Endothelial cell (in vitro differentiated cells): ENCODE measurements at regions not wholly inside any gene's neighbourhood (a gene's known extent, or its start where the extent isn't known, plus 50 kb on each side); places are given as distances from the start of the nearest gene placed in this dataset.

ENCODE experiments used
- DNase-seq: peaks from one replicate; pipeline ENCODE4 v3.0.0; 2021; ENCODE audit warnings: low spot score
- H3K27ac Mint-ChIP-seq: one replicate; pipeline ENCODE4 v1.8.0; 2021; ENCODE audit warnings: mixed read lengths, inconsistent platforms; ENCODE audit not compliant: unreplicated experiment
- H3K27me3 Mint-ChIP-seq: one replicate; pipeline ENCODE4 v1.8.0; 2021; ENCODE audit warnings: mild to moderate bottlenecking, moderate library complexity, mixed read lengths, inconsistent platforms; ENCODE audit not compliant: unreplicated experiment
- H3K36me3 Mint-ChIP-seq: one replicate; pipeline ENCODE4 v1.8.0; 2021; ENCODE audit warnings: mild to moderate bottlenecking, low read depth, mixed read lengths, inconsistent platforms; ENCODE audit not compliant: unreplicated experiment
- H3K4me1 Mint-ChIP-seq: one replicate; pipeline ENCODE4 v1.8.0; 2021; ENCODE audit warnings: mild to moderate bottlenecking, mixed read lengths, inconsistent platforms; ENCODE audit not compliant: unreplicated experiment
- H3K4me3 Mint-ChIP-seq: one replicate; pipeline ENCODE4 v1.8.0; 2021; ENCODE audit warnings: mild to moderate bottlenecking, mixed read lengths, inconsistent platforms; ENCODE audit not compliant: unreplicated experiment
- H3K9me3 Mint-ChIP-seq: one replicate; pipeline ENCODE4 v1.8.0; 2021; ENCODE audit warnings: mixed read lengths, inconsistent platforms; ENCODE audit not compliant: unreplicated experiment
- TF ChIP-seq, protein P1 (sequence below): fragments of 200-600 bp; sonication (generic); IDR thresholded peaks from one replicate; pipeline ENCODE4 v1.5.0; 2021; ENCODE audit warnings: antibody characterized with exemption; ENCODE audit not compliant: unreplicated experiment

DNA sequence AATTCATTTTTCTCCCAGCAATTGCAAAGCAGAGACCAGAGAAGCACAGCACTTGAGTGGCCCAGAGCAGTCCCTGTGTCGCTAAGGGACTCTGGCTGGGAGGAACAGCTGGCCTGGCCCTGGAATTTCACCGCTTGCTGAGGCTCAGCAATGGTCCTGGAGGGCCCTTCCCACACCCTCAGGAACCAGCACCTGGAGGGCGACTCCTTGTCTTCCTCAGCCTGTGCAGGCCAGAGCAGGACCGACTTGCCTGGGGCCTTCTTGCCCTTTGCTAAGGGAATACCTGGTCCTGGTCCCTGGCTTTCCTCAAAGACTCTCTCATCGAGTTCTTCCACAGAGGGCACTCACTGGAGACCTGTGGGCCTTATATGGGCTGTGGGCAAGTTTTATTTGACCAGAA, 294.6 kb downstream of the RPLP1 start:
- Mint-ChIP-seq H3K36me3 (no peaks in the 10 kb centered on the region), H3K27me3 (no peaks in the 10 kb centered on the region), H3K27ac (no peak overlapping the region), H3K9me3 (no peaks in the 10 kb centered on the region), H3K4me1 (no peaks in the 10 kb centered on the region), H3K4me3 (no peak overlapping the region)
- TF ChIP-seq, protein P1, sequence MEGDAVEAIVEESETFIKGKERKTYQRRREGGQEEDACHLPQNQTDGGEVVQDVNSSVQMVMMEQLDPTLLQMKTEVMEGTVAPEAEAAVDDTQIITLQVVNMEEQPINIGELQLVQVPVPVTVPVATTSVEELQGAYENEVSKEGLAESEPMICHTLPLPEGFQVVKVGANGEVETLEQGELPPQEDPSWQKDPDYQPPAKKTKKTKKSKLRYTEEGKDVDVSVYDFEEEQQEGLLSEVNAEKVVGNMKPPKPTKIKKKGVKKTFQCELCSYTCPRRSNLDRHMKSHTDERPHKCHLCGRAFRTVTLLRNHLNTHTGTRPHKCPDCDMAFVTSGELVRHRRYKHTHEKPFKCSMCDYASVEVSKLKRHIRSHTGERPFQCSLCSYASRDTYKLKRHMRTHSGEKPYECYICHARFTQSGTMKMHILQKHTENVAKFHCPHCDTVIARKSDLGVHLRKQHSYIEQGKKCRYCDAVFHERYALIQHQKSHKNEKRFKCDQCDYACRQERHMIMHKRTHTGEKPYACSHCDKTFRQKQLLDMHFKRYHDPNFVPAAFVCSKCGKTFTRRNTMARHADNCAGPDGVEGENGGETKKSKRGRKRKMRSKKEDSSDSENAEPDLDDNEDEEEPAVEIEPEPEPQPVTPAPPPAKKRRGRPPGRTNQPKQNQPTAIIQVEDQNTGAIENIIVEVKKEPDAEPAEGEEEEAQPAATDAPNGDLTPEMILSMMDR = no peak
- no peak for DNase-seq

- Mint-ChIP-seq H3K27me3 (no peaks in the 10 kb centered on the region), H3K9me3 (no peaks in the 10 kb centered on the region), H3K27ac (no peak overlapping the region)
These were observed 295.5 kb downstream of the RPLP1 start for GRCh38 chr15:69748131-69748530.

DNA sequence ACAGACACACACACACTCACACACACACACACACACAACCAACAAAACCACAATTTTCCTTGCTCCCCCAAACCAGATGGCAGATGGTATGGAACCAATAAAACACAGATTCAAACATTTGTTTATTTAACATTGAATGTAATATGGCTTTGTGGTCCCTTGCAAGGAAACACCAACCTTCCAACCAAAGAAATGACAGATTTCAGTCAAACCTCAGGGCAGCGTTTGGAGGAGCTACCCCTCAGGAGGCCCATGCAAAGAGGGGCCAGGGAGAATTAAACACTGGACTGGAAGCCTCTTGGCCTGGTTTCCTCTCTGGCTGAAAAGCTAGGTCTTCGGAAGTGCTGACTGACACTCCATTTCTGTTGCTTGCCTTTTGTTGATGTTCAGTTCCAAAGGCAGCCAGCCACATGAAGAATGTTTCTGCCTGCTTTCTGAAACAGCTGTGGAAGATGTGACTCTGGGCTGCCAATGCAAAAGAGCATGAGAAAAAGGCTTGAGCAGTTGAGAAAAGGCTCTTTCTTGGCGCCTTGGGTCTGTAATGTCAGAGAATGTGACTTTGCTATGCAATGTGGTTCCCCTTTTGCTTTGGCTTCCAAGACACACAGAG, 296.1 kb downstream of the RPLP1 start:
- DNase-seq = no peak
- Mint-ChIP-seq H3K27ac (no peak overlapping the region), H3K36me3 (no peaks in the 10 kb centered on the region), H3K9me3 (no peaks in the 10 kb centered on the region), H3K4me3 (no peak overlapping the region), H3K27me3 (no peaks in the 10 kb centered on the region), H3K4me1 (no peaks in the 10 kb centered on the region)
- TF ChIP-seq, protein P1 = no peak

More at GRCh38 chr15:69748131-69748530, 295.5 kb downstream of the RPLP1 start:
- no peaks in the 10 kb centered on the region for H3K4me1 Mint-ChIP-seq
- H3K4me3 Mint-ChIP-seq = no peak overlapping the region
- DNase-seq = no peak
- H3K36me3 Mint-ChIP-seq = no peaks in the 10 kb centered on the region
- TF ChIP-seq, protein P1 = no peak

DNA sequence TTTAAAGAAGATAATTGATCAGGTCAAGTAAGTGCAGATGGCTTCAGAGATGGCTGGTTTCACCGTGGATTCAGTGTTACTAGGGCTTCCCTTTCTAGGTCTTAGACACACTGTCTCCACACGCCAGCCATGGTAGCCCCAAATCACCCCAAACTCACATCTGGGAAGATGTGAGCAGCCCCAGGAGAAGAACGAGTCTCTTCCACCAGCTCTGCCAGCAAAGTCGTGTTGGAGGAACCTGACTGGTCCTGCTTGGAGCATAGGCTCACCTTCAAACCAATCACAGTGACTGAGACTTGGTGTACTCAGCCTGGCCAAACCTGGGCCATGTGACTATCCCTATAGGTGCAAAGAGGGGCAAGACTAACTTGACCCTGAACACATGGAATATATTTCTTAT, 296.7 kb downstream of the RPLP1 start:
- Mint-ChIP-seq H3K9me3 (no peaks in the 10 kb centered on the region), H3K4me3 (no peak overlapping the region), H3K4me1 (no peaks in the 10 kb centered on the region), H3K27me3 (no peaks in the 10 kb centered on the region), H3K36me3 (no peaks in the 10 kb centered on the region), H3K27ac (no peak overlapping the region)
- TF ChIP-seq, protein P1 = no peak
- DNase-seq = no peak

- no peak for DNase-seq
- Mint-ChIP-seq H3K27me3 (no peaks in the 10 kb centered on the region), H3K27ac (no peak overlapping the region), H3K9me3 (no peaks in the 10 kb centered on the region), H3K4me1 (no peaks in the 10 kb centered on the region), H3K36me3 (no peaks in the 10 kb centered on the region), H3K4me3 (no peak overlapping the region)
- TF ChIP-seq, protein P1 = no peak
These were observed 297.2 kb downstream of the RPLP1 start for GRCh38 chr15:69749797-69750196.
